Esophagus squamous epithelium (tissue), 5 donors: ENCODE measurements at regions not wholly inside any gene's neighbourhood (a gene's known extent, or its start where the extent isn't known, plus 50 kb on each side); places are given as distances from the start of the nearest gene placed in this dataset.

Source experiments
- DNase-seq: peaks from one replicate; lab custom pipeline; 2025; lab: John Stamatoyannopoulos, UW
- H3K27ac ChIP-seq, 4 donors: fragments of 200-600 bp; sonication (generic); one replicate each; pipeline ENCODE4 v1.5.1; 2016 to 2019; ENCODE audit warnings: mild to moderate bottlenecking in 1 of 4
- H3K27me3 ChIP-seq, 4 donors: fragments of 200-600 bp; sonication (generic); 1 replicate in 3 of 4; 2 replicates in 1 of 4; pipeline versions ENCODE4 v1.5.1 to v1.6.0; 2017 to 2021; ENCODE audit warnings: antibody characterized with exemption in 1 of 4
- H3K36me3 ChIP-seq, 3 donors: fragments of 200-600 bp; sonication (generic); one replicate each; pipeline ENCODE4 v1.5.1; 2016 to 2019
- H3K4me1 ChIP-seq, 3 donors: fragments of 200-600 bp; sonication (generic); one replicate each; pipeline ENCODE4 v1.5.1; 2017 to 2019
- H3K4me3 ChIP-seq, 4 donors: fragments of 200-600 bp; sonication (generic); 1 replicate in 3 of 4; 2 replicates in 1 of 4; pipeline ENCODE4 v1.5.1; 2016 to 2019; ENCODE audit warnings: mild to moderate bottlenecking in 2 of 4, moderate library complexity in 1 of 4
- H3K9me3 ChIP-seq, 3 donors: fragments of 200-600 bp; sonication (generic); one replicate each; pipeline ENCODE4 v1.5.1; 2016 to 2019
- POLR2A ChIP-seq, 4 donors: fragments of 450-650 bp; IDR thresholded peaks; one replicate each; pipeline ENCODE4 v1.6.1; 2017; ENCODE audit warnings: antibody characterized with exemption in 4 of 4, mild to moderate bottlenecking in 4 of 4, moderate library complexity in 3 of 4
- WGBS, 2 donors: methylation state at CpG; one replicate each; pipeline ENCODE4 v1.1.5; 2018; 5-methylcytosine and 5-hydroxymethylcytosine counted together
- intact Hi-C: fragments of 100-400 bp; cut with DNase I; formaldehyde crosslinking; loops from one replicate; pipeline ENCODE4 v1.15.0; 2022
- TF ChIP-seq, protein P1 (sequence below), 6 experiments: fragments of 450-650 bp in 4 of 6; fragments of 200-600 bp in 2 of 6; sonication (generic) in 2 of 6; IDR thresholded peaks; one replicate each; pipeline ENCODE4 v1.5.1; 2016 to 2019; ENCODE audit warnings: antibody characterized with exemption in 6 of 6, mild to moderate bottlenecking in 4 of 6, moderate library complexity in 4 of 6
- donor health status: DM: yes; HTN: yes; CAD: no.

DNA sequence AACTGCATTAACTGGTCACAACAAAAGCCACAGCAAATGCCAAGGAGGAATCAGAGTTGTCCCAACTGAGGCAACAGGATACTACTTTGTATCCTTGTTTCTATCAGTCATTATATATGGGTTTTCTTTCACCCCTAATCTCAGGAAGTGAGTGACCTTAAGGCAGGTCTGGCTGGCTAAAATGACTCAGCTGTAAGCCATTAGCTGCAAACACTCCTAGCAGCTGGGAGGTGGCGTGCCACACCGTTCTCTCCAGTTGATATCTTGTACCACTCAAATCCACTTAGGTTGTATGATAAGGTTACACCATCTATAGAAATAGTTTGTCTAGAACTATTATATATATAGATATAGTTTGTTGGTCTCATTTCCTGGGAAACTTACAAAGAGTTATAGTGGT lies 171.1 kb upstream of the MC4R start:
- Histone ChIP-seq H3K4me1 (no peaks in the 10 kb centered on the region), H3K4me3 (no peak overlapping the region), H3K36me3 (no peaks in the 10 kb centered on the region), H3K27me3 (no peaks in the 10 kb centered on the region), H3K9me3 (no peaks in the 10 kb centered on the region), H3K27ac (no peak overlapping the region)
- TF ChIP-seq, protein P1, sequence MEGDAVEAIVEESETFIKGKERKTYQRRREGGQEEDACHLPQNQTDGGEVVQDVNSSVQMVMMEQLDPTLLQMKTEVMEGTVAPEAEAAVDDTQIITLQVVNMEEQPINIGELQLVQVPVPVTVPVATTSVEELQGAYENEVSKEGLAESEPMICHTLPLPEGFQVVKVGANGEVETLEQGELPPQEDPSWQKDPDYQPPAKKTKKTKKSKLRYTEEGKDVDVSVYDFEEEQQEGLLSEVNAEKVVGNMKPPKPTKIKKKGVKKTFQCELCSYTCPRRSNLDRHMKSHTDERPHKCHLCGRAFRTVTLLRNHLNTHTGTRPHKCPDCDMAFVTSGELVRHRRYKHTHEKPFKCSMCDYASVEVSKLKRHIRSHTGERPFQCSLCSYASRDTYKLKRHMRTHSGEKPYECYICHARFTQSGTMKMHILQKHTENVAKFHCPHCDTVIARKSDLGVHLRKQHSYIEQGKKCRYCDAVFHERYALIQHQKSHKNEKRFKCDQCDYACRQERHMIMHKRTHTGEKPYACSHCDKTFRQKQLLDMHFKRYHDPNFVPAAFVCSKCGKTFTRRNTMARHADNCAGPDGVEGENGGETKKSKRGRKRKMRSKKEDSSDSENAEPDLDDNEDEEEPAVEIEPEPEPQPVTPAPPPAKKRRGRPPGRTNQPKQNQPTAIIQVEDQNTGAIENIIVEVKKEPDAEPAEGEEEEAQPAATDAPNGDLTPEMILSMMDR (IDR thresholded peaks at IDR 0.05): no peak
- TF ChIP-seq POLR2A (IDR thresholded peaks at IDR 0.05): no peak
- 93 to 96% methylated on average over 2 of the region's 2 CpGs for WGBS, 2 donors
- DNase-seq: no peak
- intact Hi-C loops: loop anchor here (10.0 kb wide), 1 partner anchor 549 kb away; no protein-coding TSS in a partner anchor

DNA sequence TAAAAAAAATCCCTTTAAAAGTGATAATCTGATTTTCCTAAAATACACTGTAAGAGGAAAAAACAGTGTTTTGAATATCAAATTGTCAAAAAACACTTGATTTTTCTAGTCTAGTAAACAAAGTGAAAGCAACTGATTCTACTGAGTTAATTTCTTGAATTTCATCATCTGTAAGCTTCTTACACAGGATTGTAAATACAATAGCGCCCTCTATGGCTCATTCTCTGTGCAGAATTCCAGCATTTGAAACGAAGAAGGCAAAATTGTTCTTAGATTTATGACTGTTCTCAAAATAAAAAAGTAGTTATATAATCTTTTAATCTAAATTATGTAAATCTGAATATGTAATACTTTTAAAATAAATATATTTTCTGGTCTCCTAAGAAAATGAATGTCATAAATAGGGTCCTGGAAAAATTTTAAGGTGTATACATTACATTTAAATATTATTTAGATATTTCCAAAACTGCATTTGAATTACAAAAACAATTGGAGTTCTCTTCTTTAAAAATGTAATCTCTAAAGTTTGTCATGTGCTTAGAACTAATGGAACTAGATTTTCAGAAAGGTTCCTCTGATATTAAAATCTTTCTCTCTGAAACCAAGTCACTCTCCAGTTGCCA lies 176.9 kb upstream of the MC4R start:
- 0 to 2% methylated on average over 2 of the region's 2 CpGs for WGBS, 2 donors
- no peak for DNase-seq
- intact Hi-C loops: loop anchor here (10.0 kb wide), 1 partner anchor 555 kb away; no protein-coding TSS in a partner anchor

DNA sequence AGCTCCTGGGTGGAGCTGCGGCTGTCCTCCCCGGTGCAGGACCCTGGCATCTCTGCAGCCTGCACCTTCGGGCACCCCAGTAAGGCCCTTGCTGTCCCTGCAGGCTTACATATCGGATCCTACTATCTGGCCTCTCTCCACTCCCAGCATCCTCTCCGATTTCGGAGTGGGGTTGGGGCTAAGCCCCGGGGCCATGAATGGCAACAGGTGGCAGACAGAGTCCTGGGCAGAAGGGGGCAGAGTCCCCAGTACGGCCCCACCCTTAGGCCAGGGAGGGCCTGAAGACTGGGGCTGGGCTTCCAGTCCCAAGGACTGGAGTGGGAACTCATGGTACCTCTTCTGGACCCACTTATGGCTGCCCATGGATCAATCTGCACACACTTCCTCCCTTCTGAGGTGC lies 180.4 kb upstream of the MC4R start:
- Histone ChIP-seq H3K36me3 (no peaks in the 10 kb centered on the region), H3K27ac (no peak overlapping the region), H3K4me3 (no peak overlapping the region), H3K27me3 (no peaks in the 10 kb centered on the region), H3K4me1 (no peaks in the 10 kb centered on the region), H3K9me3 (no peaks in the 10 kb centered on the region)
- intact Hi-C loops: no loop called here
- 50 to 100% methylated on average over 1 of the region's 8 CpGs for WGBS, 2 donors
- no peak for TF ChIP-seq POLR2A (IDR thresholded peaks at IDR 0.05)
- TF ChIP-seq, protein P1 (IDR thresholded peaks at IDR 0.05): no peak
- no peak for DNase-seq

More for the DNA sequence above, 176.9 kb upstream of the MC4R start:
- Histone ChIP-seq H3K36me3 (no peaks in the 10 kb centered on the region), H3K4me3 (no peak overlapping the region), H3K4me1 (no peaks in the 10 kb centered on the region), H3K9me3 (no peaks in the 10 kb centered on the region), H3K27me3 (no peaks in the 10 kb centered on the region), H3K27ac (no peak overlapping the region)
- TF ChIP-seq, protein P1 (IDR thresholded peaks at IDR 0.05): peak; percentile 41 to 82 (median 64)
- no peak for TF ChIP-seq POLR2A (IDR thresholded peaks at IDR 0.05)

DNA sequence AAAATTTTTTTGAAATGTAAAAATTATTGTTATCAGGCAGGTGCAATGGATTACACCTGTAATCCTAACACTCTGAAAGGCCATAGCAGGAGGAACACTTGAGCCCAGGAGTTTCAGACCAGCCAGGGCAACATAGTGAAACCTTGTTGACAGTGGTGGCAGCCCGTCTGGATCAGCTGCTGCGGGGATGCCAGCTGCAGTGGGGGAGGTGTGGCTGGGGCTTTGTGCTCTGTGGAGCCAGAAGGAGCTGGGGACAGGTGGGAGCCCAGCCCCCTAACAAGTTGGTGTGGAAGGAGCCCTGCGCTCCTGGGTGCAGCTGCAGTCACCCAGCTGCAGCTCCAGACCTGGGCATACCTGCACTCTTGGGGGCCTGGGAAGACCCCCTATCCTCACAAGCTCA lies 182.4 kb upstream of the MC4R start:
- WGBS, 2 donors: 47 to 56% methylated on average over 3 of the region's 3 CpGs
- intact Hi-C loops: no loop called here
- H3K36me3 ChIP-seq: no peaks in the 10 kb centered on the region
- no peak overlapping the region for H3K4me3 ChIP-seq
- H3K27ac ChIP-seq: no peak overlapping the region
- H3K4me1 ChIP-seq: no peaks in the 10 kb centered on the region
- DNase-seq: no peak
- H3K9me3 ChIP-seq: no peaks in the 10 kb centered on the region
- no peak for TF ChIP-seq POLR2A (IDR thresholded peaks at IDR 0.05)
- H3K27me3 ChIP-seq: no peaks in the 10 kb centered on the region

DNA sequence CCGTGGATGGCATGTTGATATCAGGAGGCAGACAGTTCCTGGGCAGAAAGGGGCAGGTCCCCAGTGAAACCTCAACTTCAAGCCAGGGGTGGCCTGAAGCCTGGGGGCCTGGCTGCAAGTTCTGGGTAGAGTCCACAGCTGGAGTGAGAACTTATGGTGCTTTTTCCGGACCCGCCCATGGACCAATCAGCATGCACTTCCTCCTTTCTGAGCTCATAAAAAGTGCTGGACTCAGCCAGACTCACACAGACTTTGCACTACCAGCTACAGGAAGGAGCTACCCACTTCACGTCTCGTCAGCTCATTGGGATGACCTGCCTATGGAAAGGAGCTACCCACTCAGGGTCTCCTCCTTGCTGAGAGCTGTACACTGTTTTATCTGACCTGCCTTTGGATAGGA lies 183.1 kb upstream of the MC4R start:
- Histone ChIP-seq H3K27me3 (no peaks in the 10 kb centered on the region), H3K4me1 (no peaks in the 10 kb centered on the region), H3K9me3 (no peaks in the 10 kb centered on the region), H3K4me3 (no peak overlapping the region), H3K36me3 (no peaks in the 10 kb centered on the region), H3K27ac (no peak overlapping the region)
- no peak for TF ChIP-seq POLR2A (IDR thresholded peaks at IDR 0.05)
- TF ChIP-seq, protein P1 (IDR thresholded peaks at IDR 0.05): no peak
- intact Hi-C loops: no loop called here
- no peak for DNase-seq
- WGBS, 2 donors: 69 to 100% methylated on average over 2 to 3 of the region's 5 CpGs
